HG02885 (cell line): ENCODE measurements at regions not wholly inside any gene's neighbourhood (a gene's known extent, or its start where the extent isn't known, plus 50 kb on each side); places are given as distances from the start of the nearest gene placed in this dataset.
"Not testable (repeated sequence)": the region's sequence is repeated elsewhere in the genome, so short reads cannot be mapped to it uniquely, and the experiment has no call there.

Experiments
- ATAC-seq: cut with Tn5 transposase; IDR thresholded peaks from one replicate; pipeline ENCODE4 v1.9.1; 2021; ENCODE audit warnings: mild to moderate bottlenecking; ENCODE audit not compliant: unreplicated experiment, poor library complexity

DNA sequence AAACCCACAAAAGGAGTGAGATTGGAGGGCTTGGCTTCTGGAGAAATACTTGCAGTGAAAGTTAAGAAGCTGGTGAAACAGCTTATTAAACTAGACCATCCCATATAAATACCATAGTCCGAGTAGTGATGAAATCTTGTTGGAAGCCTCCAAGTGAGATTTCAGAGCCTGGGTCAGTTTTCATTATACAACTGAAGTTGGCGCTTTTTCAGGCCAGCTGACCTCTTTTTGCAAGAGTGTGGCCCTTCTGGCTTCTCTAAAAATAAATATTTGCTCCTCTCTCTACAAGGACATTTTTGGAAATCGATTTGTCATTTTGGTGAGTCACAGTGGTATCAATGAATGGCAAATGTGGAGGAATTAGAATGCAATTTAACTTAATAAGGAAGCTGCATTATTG is 51.2 kb upstream of the THRB start:
- ATAC-seq, result no peak

DNA sequence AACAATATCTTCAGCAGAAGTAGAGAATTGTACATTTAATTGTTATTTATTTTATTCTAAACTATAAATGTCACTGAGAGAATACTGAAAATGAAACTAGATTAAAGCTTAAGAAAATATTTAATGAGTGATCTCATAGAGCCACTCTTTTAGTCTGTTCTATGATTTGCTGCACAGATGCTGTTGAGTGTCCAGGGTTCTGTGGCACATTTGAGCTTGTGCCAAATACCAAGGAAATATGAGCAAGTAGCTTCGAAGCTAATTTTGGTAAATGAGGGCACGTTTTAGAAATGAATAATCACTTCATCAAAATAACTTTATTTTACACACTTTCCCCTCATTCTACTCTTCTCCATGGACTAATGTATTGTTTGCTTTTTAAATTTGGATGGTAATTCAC is 53.6 kb upstream of the THRB start:
- ATAC-seq, result no peak

GRCh38 chr3:24550588-24550987 is 55.9 kb upstream of the THRB start:
- no peak for ATAC-seq

DNA sequence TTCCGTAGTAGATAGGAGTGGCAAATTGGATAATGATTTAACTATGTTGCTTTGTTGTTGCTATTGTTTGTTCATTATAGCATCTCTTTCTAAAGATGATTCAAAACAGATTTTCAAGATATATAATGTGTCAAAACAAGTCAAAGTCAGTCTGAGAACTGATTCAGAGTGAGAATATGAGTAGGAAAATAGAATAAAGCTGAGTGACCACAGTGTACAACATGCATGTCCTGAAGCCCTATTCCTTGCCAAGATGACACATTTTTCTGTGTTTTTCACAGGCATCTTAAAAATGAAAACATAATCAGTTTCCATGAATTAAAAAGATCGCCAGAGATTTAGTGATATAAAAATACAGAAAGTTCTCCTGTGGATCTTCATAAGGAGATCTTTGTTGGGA is 57.0 kb upstream of the THRB start:
- ATAC-seq, result no peak

GRCh38 chr3:24562895-24563294 is 68.2 kb upstream of the THRB start:
- peak; percentile 85 for ATAC-seq

DNA sequence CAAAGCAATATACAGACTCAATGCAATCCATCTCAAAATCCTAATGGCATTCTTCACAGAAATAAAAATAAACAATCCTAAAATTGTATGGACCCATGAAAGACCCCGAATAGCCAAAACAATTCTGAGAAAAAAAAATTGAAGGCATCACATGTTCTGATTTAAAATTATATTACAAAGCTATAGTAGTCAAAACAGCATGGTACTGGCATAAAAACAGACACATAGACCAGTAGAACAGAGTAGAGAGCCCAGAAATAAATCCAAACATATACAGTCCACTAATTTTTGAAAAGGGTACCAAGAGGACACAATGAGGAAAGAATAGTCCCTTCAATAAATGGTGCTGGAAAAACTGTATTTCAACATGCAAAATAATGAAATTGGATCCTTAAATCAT is 70.4 kb upstream of the THRB start:
- no peak for ATAC-seq

GRCh38 chr3:24565656-24566055 is 71.0 kb upstream of the THRB start:
- no peak for ATAC-seq

- no peak for ATAC-seq
Measured at GRCh38 chr3:24566927-24567326, 72.3 kb upstream of the THRB start.

GRCh38 chr3:24572409-24572808 is 77.8 kb upstream of the THRB start:
- not testable (repeated sequence) for ATAC-seq

DNA sequence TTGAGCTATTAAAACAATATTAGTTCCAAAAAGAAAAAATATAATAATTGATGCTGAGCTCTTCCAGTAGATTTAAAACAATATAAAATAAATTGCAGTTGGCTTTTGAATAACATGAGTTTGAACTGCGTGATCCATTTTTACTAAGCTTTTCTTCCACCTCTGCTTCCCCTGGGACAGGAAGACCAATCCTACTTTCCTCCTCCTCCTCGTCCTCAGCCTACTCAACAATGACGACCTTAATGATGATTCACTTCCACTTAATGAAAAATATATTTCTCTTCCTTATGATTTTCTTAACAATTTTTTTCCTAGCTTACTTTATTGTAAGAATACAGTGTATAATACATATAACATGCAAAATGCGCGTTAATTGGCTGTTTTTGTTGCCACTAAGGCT is 78.9 kb upstream of the THRB start:
- no peak for ATAC-seq

DNA sequence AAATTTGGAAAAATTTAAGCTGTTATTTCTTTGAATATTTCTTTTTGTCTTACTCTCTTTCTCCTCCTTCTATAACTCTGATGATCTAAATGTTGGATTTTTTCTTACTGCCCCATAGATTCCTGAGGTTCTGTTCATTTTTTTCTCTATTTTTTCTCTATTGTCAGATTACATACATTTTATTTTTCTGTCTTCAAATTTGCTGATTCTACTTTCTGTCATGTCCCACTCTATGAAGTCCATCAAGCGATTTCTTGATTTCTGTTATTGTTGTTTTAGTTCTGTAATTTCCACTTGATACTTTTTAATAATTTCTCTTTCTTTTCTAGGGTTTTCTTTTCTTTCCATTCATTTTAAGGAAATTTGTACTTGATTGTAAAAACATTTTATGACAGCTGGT is 83.7 kb upstream of the THRB start:
- no peak for ATAC-seq

- ATAC-seq, result no peak
Measured at GRCh38 chr3:24578951-24579421, 84.3 kb upstream of the THRB start.

- no peak for ATAC-seq
Measured at GRCh38 chr3:24582431-24583403, 88.1 kb upstream of the THRB start.

- ATAC-seq, result no peak
Measured at GRCh38 chr3:24586920-24587319, 92.3 kb upstream of the THRB start.

GRCh38 chr3:24588629-24589512 is 94.2 kb upstream of the THRB start:
- ATAC-seq, result no peak

DNA sequence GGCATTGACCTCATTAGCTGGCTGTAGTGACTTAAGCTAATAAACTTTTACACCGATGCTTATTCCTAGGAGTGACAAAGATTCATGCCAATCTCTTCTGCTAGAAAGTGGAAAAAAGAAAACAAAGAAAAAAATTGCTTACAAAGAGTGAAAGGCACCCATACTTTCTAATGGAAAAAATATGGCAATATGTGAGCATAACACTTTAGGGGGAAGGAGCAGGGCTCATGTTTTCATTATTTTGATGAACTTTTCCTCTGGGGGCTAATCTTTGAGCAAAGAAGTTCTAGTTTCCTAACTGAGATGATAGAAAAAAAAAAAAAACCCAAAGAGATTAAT is 94.8 kb upstream of the THRB start:
- ATAC-seq, result no peak

GRCh38 chr3:24589931-24590880 is 95.6 kb upstream of the THRB start:
- no peak for ATAC-seq

DNA sequence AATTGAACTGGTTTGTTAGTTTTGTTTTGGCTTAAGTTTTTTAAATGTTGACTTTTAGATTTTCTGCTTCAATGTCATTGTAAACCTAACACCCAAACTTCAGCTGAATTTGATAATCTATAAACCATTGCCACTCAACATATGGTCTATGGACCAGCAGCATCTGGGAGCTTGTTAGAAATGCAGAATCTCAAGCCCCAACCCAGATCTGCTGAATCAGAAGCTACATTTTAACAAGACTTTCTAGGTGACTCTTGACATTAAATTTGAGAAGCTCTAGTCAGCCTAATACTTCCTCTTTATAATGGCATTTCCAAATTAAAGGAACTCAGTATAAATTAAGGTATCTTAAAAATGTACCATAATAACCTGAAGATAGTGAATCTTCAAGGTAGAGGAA is 96.5 kb upstream of the THRB start:
- no peak for ATAC-seq

- ATAC-seq, result no peak
Measured at GRCh38 chr3:24591661-24592555, 97.3 kb upstream of the THRB start.
